ENCODE measurements at regions not wholly inside any gene's neighbourhood (a gene's known extent, or its start where the extent isn't known, plus 50 kb on each side); places are given as distances from the start of the nearest gene placed in this dataset.

GRCh38 chr9:31103836-31104235, 1280.6 kb upstream of the ACO1 start:
- TF ChIP-seq SIN3A (IDR thresholded peaks at IDR 0.05; ENCODE audit: low read depth) (no peak), POLR2AphosphoS5 (IDR thresholded peaks at IDR 0.05; ENCODE audit: low read depth, low read length) (no peak), POLR2A (IDR thresholded peaks at IDR 0.05; ENCODE audit: borderline replicate concordance, extremely low read depth, insufficient read depth, insufficient read length) (no peak), YY1 (IDR thresholded peaks at IDR 0.05; ENCODE audit: extremely low read depth, insufficient replicate concordance, low read depth, low read length) (no peak), ZNF274 (IDR thresholded peaks at IDR 0.05; ENCODE audit: low read depth, low read length) (no peak), ATF3 (IDR thresholded peaks at IDR 0.05) (no peak), ZBTB33 (IDR thresholded peaks at IDR 0.05; ENCODE audit: extremely low read depth, insufficient replicate concordance, low read length) (no peak), EZH2phosphoT487 (IDR thresholded peaks at IDR 0.05; ENCODE audit: borderline replicate concordance) (no peak), JUND (IDR thresholded peaks at IDR 0.05) (no peak), EZH2 (IDR thresholded peaks at IDR 0.05) (no peak), SP1 (IDR thresholded peaks at IDR 0.05; ENCODE audit: low read depth) (no peak)
- TF ChIP-seq, protein P1, sequence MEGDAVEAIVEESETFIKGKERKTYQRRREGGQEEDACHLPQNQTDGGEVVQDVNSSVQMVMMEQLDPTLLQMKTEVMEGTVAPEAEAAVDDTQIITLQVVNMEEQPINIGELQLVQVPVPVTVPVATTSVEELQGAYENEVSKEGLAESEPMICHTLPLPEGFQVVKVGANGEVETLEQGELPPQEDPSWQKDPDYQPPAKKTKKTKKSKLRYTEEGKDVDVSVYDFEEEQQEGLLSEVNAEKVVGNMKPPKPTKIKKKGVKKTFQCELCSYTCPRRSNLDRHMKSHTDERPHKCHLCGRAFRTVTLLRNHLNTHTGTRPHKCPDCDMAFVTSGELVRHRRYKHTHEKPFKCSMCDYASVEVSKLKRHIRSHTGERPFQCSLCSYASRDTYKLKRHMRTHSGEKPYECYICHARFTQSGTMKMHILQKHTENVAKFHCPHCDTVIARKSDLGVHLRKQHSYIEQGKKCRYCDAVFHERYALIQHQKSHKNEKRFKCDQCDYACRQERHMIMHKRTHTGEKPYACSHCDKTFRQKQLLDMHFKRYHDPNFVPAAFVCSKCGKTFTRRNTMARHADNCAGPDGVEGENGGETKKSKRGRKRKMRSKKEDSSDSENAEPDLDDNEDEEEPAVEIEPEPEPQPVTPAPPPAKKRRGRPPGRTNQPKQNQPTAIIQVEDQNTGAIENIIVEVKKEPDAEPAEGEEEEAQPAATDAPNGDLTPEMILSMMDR (IDR thresholded peaks at IDR 0.05 in 2 of 3, conservative IDR thresholded peaks at IDR 0.05 in 1 of 3; ENCODE audit: borderline replicate concordance in 1 of 3, insufficient read depth in 1 of 3, low read depth in 2 of 3, low read length in 2 of 3), result no peak
